AG04449 (cell line): ENCODE measurements at regions not wholly inside any gene's neighbourhood (a gene's known extent, or its start where the extent isn't known, plus 50 kb on each side); places are given as distances from the start of the nearest gene placed in this dataset.
"Not testable (repeated sequence)": the region's sequence is repeated elsewhere in the genome, so short reads cannot be mapped to it uniquely, and the experiment has no call there.

ENCODE experiments used
- CTCF ChIA-PET: fragments of 350-600 bp; formaldehyde crosslinking; extraction: SDS; loops from one replicate; lab custom pipeline; 2021; ENCODE audit warnings: antibody characterized with exemption; lab: Yijun Ruan, JAX
- POLR2A ChIA-PET: fragments of 400-600, 350-600 bp; formaldehyde crosslinking; extraction: SDS; loops from one replicate; lab custom pipeline; 2020; ENCODE audit warnings: antibody characterized with exemption, inconsistent platforms; lab: Yijun Ruan, JAX
- DNase-seq: peaks from one replicate; pipeline ENCODE4 v3.0.0-alpha.2; 2010; ENCODE audit warnings: low read depth, low spot score
- H3K4me3 ChIP-seq: 2 replicates; pipeline ENCODE4 v1.5.1; 2011; ENCODE audit warnings: low read depth, mild to moderate bottlenecking, control low read depth, low read length
- CTCF ChIP-seq: IDR thresholded peaks from one replicate; pipeline ENCODE4 v1.5.1; 2011; ENCODE audit warnings: mild to moderate bottlenecking, moderate library complexity, low read length, control low read depth, inconsistent platforms; ENCODE audit not compliant: insufficient read depth; ENCODE audit errors: missing control alignments

GRCh38 chr2:15755528-15755927, 163.9 kb downstream of the DDX1 start:
- DNase-seq: no peak
- CTCF ChIA-PET: no interaction called here
- TF ChIP-seq CTCF: no peak
- POLR2A ChIA-PET: no interaction called here
- H3K4me3 ChIP-seq: no peak overlapping the region

GRCh38 chr2:15756011-15756550, 164.4 kb downstream of the DDX1 start:
- no peak for DNase-seq
- TF ChIP-seq CTCF: no peak
- no peak overlapping the region for H3K4me3 ChIP-seq
- CTCF ChIA-PET: no interaction called here
- POLR2A ChIA-PET: no interaction called here

- H3K4me3 ChIP-seq: no peak overlapping the region
- no peak for TF ChIP-seq CTCF
- DNase-seq: no peak
- ChIA-PET POLR2A (no interaction called here), CTCF (no interaction called here)
Measured at GRCh38 chr2:15756882-15757819, 165.5 kb downstream of the DDX1 start.

GRCh38 chr2:15757820-15758586, 166.3 kb downstream of the DDX1 start:
- no peak overlapping the region for H3K4me3 ChIP-seq
- TF ChIP-seq CTCF: no peak
- ChIA-PET CTCF (no interaction called here), POLR2A (no interaction called here)
- no peak for DNase-seq

GRCh38 chr2:15758848-15759247, 167.2 kb downstream of the DDX1 start:
- ChIA-PET CTCF (no interaction called here), POLR2A (no interaction called here)
- no peak for TF ChIP-seq CTCF
- no peak for DNase-seq
- no peak overlapping the region for H3K4me3 ChIP-seq

GRCh38 chr2:15759385-15759784, 167.7 kb downstream of the DDX1 start:
- ChIA-PET CTCF (no interaction called here), POLR2A (no interaction called here)
- DNase-seq: no peak
- no peak overlapping the region for H3K4me3 ChIP-seq
- no peak for TF ChIP-seq CTCF

GRCh38 chr2:15759791-15760190, 168.1 kb downstream of the DDX1 start:
- H3K4me3 ChIP-seq, DNase-seq, POLR2A ChIA-PET, CTCF ChIA-PET: not testable (repeated sequence)
